Activated gamma-delta T cell treated with anti-CD3 and anti-CD28 coated beads, Interleukin-2, amount 50 U/mL, for 16 hours (primary cell): ENCODE measurements at regions not wholly inside any gene's neighbourhood (a gene's known extent, or its start where the extent isn't known, plus 50 kb on each side); places are given as distances from the start of the nearest gene placed in this dataset.
A peak's percentile ranks its signal among the peaks of the same experiment; 100 is the strongest.
"Not testable (repeated sequence)": the region's sequence is repeated elsewhere in the genome, so short reads cannot be mapped to it uniquely, and the experiment has no call there.

ENCODE experiments used
- DNase-seq: peaks from one replicate; pipeline ENCODE4 v3.0.0-alpha.2; 2020; ENCODE audit warnings: low read depth

DNA sequence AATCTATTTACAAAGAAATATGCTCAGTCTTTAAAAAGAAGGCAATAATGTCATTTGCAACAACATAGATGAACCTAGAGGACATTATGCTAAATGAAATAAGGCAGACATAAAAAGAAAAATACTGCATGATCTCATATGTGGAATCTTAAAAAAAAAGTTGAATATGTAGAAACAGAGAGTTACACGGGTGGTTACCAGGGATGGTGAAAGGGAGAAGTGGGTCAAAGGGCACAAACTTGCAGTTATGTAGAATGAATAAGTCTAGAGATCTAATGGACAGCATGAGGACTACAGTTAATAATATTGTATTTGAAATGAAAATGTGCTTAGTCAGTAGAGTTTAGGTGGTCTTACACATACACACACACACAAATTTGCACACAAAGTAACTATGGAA lies 88.2 kb upstream of the CCDC71L start:
- DNase-seq = no peak

DNA sequence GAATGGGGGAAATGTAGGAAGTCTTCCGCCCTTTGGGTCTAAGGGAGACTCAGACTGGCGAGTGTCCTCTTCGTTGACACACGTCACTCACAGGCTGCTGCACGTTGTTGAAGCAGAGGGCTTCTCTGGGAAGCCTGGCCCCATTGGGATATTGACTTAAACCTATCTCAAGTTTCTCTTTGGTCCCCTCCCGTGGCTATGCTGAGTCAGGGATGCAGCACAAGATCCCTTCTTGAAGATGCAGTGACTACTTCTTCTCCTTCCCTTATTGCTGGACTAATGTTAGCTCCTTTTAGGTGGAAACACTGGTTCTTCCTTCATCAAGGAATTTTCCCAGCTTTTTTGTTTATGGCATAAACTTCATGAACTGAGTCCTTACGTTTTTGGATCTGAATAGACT lies 89.8 kb upstream of the CCDC71L start:
- no peak for DNase-seq

DNA sequence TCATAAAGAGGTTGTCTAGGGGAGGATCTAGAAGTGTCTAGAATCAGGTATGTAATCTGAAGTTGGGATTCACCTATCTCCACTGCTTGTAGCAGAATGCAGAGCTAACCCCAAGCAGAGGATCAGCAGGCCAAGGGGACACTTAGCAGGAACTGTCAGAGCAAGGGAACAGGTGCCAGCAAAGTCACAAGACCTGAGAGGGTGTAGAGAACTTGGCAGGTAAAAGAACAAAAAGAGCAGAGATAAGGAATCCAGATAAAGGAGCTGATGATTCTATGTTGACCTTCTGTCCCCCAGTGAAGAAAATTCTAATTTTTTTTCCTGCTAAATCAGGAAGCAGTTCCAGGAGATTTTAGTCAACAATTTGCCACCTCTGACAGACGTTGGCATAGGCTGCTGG lies 91.4 kb upstream of the CCDC71L start:
- DNase-seq = no peak

DNA sequence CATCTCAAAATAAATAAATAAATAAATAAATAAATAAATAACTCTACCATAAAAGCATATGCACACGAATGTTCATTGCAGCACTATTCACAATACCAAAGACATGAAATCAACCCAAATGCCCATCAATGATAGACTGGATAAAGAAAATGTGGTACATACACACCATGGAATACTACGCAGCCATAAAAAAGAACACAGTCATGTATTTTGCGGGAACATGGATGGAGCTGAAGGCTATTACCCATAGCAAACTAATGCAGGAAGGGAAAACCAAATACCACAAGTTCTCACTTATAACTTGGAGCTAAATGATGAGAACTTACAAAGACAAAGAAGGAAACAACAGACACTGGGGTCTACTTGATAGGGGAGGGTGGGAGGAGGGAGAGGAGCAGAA lies 94.1 kb upstream of the CCDC71L start:
- not testable (repeated sequence) for DNase-seq

DNA sequence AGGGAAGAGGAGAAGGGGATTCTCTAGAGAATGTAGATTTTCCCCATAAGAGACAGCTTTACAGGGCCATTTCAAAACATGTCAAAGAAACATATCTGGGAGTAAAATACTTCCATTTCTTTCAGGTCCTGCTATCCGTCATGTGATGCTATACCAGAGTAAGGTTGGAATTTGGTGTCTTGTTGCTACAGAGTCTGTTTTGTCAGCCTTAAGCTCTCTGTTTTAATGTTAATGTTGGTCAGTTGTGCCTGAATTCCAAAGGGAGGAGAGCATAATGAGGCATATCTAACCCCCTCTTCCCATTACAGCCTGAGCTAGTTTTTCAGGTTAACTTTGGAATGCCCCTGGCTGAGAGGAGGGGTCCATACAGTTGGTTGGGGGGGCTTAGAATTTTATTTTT lies 94.7 kb upstream of the CCDC71L start:
- no peak for DNase-seq

DNA sequence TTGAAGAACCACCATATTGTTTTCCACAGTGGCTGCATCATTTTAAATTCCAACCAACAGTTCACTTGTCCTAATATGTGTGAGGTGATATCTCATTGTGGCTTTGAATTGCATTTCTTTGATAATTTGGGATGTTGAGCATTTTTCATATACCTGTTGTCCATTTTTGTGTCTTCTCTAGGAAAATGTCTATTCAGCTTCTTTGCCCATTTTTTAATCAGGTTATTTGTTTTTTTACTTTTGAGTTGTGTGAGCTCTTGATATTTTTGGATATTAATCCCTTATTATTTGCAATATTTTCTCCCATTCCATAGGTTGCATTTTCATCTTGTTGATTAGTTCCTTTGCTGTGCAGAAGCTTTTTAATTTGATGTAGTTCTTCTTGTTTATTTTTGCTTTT lies 95.1 kb upstream of the CCDC71L start:
- no peak for DNase-seq

DNA sequence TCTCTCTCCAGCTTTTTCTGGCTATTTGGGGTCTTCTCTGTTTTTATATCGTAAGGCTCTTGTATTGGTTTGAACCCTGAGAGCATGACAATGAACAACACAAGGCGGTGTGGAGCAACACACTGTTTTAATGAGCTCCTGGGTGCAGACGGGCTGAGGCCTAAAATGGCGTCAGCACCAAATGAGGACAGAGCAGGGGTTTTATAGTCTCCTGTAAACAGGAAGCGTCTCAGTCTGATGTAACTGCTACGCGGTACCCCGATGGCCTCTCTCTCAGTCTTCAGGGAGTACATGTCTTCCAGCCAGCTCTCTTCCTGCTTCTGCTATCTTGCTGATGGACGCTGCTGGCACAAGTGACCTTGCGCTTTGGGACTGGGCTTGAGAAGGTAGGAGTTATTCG lies 95.9 kb upstream of the CCDC71L start:
- DNase-seq = no peak

DNA sequence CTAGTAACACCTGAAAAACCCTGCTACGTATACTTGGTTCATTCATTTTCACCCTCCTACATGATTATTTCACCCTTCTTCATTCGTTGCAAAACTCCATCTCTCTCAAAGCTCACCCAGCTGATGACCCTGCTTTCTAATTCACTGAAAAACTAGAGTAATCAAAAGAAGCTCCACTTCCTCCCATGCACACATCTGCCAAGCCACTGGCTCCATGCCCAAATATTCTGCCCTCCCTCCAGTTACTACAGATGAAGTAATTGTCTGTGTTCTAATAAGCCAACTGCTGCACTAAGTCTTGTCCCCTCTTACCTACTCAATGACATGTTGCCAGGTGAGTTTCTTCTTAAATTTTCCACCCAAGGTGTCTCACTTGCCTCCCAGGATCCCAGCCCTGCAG lies 96.9 kb upstream of the CCDC71L start:
- DNase-seq = no peak

DNA sequence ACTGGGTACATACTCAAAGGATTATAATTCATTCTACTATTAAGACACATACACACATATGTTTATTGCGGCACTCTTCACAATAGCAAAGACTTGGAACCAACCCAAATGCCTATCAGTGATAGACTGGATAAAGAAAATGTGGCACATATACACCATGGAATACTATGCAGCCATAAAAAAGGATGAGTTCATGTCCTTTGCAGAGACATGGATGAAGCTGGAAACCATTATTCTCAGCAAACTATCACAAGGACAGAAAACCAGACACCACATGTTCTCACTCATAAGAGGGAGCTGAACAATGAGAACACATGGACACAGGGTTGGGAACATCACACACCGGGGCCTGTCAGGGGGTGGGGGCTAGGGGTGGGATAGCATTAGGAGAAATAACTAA lies 101.9 kb upstream of the CCDC71L start:
- DNase-seq = not testable (repeated sequence)

DNA sequence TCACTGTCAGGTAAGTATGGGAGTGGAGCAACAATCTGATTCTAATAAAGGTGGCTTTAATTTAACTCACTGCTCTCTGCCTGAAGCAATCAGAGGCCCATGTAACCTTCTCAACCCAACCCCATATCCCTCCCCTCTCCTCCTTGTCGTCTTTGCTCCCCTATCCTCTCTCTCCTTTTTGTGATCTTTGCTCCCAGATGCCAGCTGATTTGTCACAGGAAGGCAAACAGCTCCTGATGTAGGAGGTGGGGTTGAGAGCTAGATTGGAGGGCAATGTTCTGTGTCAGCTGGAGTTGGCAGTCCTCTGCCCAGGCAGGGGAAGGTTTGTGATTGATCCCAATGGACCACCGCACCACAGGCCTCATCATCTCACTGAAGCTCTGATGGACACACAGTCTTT lies 101.4 kb upstream of the PIK3CG start:
- DNase-seq = no peak

DNA sequence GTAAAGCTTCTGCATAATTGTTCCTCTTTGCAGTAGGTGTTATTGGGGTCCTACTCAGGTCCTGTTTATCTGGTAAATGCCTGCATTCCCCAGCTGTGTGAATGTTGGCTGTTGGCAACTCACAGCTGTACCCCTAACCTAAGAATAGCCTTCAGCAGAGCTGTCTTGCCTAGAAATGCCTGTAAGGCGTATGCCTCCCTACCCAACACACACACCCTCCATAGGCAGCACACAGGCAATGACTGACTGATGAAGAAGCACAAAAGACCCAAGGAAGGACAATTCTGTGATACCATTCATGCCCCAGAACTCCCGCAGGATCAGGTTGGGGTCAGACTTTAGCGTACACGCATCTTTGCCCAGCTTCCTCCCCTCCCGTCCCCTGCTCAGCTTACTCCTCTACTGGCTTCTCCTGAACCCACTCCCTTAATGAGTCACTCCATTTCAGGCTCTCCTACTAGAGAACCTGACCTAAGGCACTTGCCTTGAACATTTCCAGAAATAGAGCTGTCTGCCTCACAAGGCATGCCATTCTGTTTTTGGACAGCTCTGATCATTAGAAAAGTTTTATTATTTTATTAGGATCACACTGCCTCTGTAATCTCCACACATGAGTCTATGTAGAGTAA lies 99.2 kb upstream of the PIK3CG start:
- DNase-seq = no peak

DNA sequence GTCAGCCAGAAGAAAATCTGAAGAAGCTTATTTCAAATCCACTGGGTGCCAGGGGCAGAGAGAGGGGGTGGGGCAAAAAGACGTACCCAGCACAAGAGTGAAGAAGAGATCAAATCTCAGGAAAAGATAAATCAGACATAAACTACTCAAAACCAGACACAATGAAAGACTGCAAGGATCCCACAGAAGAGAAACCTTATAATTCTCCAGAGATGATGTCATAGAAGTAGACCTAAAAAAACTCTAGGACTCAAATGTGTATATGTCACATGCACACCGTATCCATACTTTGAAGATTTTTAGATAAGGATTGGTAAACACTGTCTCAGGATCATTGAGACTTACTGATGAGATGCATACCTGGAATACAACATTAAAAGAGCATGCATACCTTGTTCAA lies 98.5 kb upstream of the PIK3CG start:
- no peak for DNase-seq

DNA sequence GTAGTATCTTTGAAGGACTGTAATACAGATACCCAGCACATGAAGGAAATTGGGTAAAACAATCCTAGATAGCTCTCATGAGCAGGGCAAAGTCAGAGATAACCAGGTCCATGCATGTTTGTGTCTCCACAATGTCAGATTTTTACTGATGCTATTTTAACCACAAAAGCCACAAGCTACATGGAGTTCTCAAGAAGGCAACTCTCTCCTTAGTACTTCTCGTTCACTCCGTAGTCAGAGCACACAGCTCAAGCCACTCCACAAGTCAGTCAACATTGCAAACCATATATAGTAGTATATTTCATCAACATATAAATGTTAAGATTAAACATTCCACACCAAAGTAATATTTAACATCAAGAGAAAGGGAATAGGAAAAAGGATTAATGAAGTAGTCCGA lies 98.0 kb upstream of the PIK3CG start:
- DNase-seq = no peak

DNA sequence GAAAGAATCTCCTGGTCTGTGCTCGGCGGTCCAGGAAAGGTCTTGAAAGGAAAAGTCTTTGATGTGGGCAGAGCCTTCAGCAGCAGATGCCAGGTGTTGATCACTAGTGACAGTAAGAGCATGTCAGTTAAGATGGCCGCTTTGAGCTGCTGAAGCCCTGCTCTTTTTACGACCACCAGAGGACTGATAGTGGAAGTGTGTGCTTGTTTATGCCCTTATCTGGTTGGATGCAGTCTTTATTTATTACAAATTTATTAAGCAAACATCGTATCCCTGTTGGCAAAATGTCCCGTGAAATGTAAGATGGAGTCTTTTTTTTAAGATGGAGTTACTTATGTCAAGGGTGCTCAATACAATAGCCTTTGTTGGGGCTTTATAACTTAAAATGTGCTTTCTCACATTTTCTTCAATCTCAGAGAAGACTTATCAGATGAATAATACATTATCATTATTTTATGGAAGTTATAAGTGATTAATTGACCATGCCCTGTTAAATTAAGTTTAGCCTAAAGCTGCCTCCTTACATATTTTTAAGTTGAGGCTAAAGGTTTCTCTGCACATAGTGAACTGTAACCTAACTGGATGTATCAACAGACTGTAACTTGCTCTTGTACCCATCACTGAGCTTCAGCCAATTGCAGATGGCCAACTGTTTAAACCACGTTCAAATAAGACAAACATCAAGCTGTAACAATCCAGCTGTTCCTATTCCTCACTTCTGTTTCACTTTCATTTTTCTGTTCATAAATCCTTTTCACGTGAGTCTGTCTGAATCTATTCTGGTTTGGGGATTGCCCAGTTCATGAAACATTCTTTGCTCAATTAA lies 97.4 kb upstream of the PIK3CG start:
- DNase-seq = no peak

DNA sequence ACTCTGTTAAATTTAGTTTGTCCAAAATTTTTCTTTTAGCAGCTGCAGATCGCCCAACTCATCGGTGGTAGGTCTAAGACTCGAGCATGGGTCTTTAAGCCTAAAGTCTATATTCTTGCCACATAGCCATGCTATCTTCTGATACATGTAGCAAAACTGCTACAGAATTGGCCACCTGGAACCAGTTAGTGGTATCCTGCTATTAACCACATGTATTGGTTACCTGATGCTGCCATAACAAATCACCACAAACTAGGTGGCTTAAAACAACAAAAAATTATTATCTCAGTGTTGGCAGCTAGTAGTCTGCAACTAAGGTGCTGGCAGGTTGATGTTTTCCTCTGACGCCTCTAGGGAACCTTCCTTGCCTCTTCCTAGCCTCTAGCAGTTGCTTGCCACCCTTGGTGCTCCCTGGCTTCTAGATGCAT lies 96.7 kb upstream of the PIK3CG start:
- DNase-seq = no peak

DNA sequence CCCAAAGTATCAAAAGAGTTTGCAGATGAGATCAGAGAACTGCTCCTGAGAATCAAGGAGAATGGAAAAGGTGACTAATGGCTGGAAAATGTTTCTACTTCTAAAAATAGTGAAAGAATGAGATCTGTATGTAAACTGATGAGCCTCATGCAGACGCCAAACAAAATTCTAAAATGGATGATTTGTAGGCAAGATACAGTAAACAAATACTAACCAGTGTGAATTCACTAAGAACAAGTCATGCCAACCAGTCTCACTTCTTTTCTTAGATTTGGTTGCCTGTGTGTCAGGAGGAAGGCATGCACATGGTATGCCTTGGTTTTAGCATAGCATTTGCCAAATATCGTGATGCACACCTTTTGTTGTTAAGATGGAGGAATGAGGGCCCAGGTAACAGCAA lies 94.9 kb upstream of the PIK3CG start:
- DNase-seq = no peak

DNA sequence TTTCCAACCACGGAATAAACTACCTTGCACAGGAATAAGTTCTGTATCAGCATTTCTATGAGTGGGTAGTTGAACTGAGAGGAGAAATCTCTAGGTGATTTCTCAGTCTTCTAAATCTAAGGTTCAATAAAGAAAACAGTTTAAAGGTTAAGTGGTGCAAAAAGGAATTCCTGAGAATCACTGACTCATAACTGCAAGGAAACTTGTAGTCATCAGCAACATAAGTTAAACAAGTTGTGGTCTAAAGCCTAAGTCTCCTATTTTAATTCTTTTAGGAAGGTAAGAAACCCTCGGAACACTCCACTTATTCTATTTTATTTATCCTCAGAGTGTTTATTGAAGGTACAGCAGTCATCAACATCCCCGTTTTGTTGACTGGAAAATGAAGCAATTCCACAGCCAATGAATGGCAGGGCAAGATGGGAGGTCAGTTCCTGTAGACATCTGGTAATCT lies 92.4 kb upstream of the PIK3CG start:
- no peak for DNase-seq

DNA sequence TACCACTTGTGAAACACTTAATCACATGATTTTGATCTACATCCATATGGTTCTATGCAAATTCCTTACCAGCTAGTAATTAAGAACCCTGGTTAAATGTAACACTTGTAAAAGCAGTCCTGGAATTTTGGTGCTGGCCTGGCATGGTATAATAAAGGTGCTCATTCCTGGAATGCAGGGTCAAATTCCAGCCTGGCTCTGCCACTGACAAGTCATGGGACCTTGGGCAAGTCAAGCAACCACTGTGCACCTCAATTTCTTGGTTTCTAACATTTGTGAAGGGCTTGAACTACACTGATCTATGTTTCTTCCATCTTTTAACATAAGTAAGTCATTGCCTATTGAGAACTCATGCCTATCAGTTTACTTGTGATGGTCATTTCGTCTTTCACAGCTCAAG lies 91.9 kb upstream of the PIK3CG start:
- no peak for DNase-seq

DNA sequence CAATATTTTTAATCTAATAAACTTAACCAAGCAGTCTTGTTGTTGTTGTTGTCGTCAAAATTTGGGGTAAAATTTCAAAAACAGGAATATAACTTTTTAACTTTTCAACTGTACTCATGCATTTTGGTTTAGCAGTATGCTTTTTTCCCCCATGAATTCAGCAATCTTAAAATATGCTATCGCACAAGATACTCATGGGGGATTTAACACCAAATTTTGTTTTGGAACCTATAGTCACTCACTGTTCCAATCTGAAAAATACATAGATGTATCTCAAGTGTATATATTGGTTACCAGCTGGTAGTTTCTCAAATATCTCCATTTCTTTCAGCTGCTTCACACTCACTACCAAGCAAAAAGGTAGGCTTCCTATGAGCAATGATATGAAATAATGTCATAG lies 91.4 kb upstream of the PIK3CG start:
- no peak for DNase-seq

DNA sequence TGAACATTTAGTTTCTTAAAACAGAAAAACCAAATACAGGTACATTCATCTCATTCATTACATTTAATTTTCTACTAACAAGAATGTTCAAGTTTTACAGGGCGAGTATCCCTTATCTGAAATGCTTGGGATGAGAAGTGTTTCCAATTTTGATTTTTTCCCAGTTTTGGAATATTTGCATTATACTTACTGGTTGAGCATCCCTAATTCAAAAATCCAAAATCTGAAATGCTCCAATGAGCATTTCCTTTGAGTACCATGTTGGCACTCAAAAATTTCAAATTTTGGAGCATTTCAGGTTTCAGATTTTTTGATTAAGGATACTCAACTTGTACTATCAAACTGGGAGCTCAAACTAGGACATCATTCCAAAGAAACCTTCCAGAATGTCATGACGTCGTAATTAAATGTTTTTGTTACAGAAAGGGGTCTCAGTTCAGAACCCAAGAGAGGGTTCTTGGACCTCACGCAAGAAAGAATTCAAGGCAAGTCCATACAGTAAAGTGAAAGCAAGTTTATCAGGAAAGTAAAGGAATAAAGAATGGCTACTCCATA lies 90.8 kb upstream of the PIK3CG start:
- DNase-seq = no peak

DNA sequence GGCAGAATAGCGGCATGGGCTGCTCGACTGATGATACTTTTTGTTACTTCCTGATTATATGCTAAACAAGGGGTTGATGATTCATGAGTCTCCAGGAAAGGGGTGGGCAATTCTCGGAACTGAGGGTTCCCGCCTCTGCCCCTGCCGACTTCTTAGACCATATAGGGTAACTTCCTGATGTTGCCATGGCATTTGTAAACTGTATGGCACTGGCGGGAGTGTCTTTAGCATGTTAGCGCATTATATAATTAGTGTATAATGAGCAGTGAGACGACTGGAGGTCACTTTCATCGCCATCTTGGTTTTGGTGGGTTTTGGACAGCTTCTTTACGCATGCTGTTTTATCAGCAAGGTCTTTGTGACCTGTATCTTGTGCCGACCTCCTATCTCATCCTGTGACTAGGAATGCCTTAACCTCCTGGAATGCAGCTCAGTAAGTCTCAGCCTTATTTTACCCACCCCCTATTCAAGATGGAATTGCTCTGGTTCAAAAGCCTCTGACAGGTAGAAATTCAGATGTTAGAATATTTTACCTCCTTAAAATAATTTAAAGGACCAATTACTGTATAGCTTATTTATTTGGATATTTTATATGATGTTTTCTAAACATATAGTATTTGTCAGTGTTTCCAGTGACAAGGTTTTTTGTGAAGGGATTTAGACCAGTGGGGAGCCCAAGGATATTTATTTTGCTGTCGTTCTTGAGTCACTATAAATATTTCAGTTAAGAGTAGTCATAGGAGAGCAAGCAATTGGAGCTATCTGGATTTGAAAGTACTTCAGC lies 90.1 kb upstream of the PIK3CG start:
- DNase-seq = peak; percentile 7

DNA sequence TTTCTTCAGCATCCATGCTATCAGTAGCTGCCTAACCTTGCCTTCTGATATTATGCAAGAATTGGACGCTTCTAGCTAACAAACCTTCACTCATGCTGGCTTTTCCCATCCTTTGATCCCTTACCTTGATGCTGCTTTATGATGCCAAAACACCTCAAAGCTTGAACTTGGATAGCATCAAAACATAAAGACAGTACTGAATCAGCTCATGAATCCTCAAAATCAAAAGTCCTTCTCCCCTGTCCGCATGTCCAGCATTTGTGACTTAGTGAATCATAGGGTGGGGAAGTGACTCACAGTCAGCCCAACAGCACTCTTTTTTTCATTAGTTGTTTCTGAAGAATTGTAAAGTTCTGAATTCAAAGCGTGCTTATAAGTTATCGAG lies 89.5 kb upstream of the PIK3CG start:
- DNase-seq = no peak
